CD4-positive, alpha-beta T cell treated with Interleukin-10 for 1 hour (primary cell): ENCODE measurements at regions not wholly inside any gene's neighbourhood (a gene's known extent, or its start where the extent isn't known, plus 50 kb on each side); places are given as distances from the start of the nearest gene placed in this dataset.
"Not testable (repeated sequence)": the region's sequence is repeated elsewhere in the genome, so short reads cannot be mapped to it uniquely, and the experiment has no call there.

Experiments used
- DNase-seq: peaks from one replicate; pipeline ENCODE4 v3.0.0-alpha.2; 2020

- no peak for DNase-seq
These were observed 195.5 kb downstream of the CDCA7 start for GRCh38 chr2:173550143-173550542.

- no peak for DNase-seq
These were observed 197.9 kb downstream of the CDCA7 start for GRCh38 chr2:173552531-173552930.

DNA sequence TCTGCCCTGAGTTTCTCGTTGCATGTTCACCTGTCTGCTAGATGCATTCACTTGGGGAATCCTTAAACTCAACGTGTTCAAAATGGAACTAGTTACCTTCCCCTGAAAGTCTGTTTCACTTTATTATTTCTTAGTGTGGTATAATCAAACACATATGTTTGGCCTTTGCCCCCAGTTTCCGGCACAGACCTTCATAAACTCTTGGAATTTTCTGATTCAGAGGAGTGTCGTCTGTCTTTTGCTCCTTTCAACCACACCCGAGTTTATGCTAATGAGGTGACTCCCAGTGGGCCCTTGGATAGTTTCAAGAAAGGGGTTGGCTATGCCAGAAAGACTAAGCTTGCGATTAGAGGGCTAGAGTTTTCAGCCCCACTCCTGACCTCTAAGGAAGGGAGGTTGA lies 198.9 kb downstream of the CDCA7 start:
- DNase-seq, result no peak

GRCh38 chr2:173555833-173556232 lies 201.2 kb downstream of the CDCA7 start:
- no peak for DNase-seq

- DNase-seq, result no peak
These were observed 202.1 kb downstream of the CDCA7 start for GRCh38 chr2:173556816-173557215.

DNA sequence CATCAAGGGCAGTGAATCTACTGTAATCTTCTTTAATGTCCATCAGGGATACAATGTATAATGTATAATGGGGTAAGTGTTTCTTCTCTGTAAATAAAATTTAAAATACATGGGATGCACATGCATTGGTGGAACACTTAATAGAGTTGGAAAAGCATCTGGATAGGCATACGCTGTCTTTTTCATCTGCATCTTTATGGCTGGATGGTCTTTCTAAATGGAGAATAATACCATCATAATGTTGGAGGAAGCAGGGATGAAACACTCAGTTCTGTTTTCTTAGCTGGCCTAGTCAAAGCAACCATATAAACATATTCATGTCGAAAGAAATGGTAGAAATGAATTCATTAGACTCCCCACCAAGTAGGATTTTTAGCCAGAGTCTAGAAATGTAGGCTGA lies 202.8 kb downstream of the CDCA7 start:
- DNase-seq, result no peak

- no peak for DNase-seq
These were observed 212.8 kb downstream of the CDCA7 start for GRCh38 chr2:173567493-173567892.

- DNase-seq, result no peak
These were observed 213.4 kb downstream of the CDCA7 start for GRCh38 chr2:173568054-173568453.

- DNase-seq, result no peak
These were observed 216.5 kb downstream of the CDCA7 start for GRCh38 chr2:173571021-173571821.

GRCh38 chr2:173571887-173572680 lies 217.4 kb downstream of the CDCA7 start:
- no peak for DNase-seq

DNA sequence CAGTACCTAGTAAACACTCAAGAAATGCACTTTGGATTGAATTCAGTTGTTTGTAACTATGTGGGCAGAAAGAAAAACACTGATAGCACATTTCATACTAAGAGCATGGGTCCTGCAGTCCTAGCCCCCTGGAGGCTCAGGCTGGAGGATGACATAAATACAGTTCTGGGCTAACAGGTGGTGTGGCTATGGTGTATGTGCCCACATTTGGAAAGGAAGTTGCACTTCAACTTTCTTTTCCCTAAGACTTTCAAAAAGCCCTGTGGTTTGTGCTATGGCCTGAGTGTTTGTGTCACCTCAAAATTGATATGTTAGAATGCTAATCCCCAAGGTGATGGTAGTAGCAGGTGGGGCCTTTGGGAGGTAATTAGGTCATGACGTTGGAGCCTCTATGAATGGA lies 218.2 kb downstream of the CDCA7 start:
- no peak for DNase-seq

DNA sequence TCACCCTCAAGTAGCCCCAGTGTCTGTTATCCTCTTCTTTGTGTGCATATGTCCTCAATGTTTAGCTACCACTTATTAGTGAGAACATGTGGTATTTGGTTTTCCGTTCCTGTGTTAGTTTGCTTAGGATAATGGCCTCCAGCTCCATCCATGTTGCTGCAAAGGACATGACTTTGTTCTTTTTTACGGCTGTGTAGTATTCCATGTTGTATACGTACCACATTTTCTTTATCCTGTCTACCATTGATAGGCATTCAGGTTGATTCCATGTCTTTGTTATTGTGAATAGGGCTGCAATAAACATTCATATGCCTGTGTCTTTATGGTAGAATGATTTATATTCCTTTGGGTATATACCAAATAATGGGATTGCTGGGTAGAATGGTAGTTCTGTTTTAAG lies 219.1 kb downstream of the CDCA7 start:
- DNase-seq, result not testable (repeated sequence)

- DNase-seq, result no peak
These were observed 219.8 kb downstream of the CDCA7 start for GRCh38 chr2:173574324-173575112.

DNA sequence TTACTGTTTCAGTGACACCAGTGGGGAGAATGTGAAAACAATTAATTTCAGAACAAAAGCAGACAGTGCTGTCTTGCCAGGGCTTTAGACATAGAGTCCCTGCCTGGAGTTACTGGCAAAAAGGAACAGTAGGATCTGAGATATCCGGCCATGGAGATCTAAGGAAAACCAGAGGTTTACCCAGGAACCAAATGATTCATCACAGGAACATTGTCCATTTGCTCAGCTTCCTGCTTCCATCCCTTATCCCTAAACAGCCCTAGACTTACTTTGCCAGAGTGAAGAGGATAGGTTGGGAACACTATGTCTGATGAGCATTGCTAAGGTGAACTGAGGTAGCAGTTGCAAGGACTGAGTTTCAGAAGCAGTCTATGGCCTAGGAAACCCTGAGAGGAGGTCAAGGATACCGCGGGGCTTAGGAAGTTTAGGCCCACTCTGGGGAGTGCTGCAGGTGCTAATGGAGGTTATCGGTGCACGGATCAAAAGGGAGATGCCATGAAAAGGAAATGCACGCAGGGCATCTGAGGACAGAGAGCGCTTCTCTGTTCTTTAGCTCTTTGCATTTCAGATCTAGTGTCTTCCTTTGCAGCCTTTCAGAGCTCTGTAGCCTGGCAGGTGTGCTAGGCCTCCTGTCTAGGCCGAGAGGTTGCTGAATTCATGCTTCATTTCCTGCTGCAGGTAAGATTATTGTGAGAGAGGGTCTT lies 223.9 kb downstream of the CDCA7 start:
- DNase-seq, result no peak

DNA sequence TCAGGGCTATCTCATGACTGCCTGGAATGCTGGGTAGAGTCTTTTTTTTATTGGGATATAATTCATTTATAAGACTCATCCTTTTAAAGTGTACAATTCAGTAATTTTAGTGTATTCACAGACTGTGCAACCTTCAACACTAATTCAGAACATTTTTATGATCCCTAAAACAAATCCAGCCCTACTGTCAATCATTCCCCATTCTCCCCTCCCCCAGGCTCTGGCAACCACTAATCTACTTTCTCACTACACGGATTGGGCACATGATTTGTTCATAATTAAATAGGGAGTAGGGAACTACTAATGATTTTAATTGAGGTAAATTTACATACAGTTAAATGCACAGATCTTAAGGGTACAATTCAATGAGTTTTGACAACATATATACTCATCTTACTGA lies 225.7 kb downstream of the CDCA7 start:
- DNase-seq, result no peak

DNA sequence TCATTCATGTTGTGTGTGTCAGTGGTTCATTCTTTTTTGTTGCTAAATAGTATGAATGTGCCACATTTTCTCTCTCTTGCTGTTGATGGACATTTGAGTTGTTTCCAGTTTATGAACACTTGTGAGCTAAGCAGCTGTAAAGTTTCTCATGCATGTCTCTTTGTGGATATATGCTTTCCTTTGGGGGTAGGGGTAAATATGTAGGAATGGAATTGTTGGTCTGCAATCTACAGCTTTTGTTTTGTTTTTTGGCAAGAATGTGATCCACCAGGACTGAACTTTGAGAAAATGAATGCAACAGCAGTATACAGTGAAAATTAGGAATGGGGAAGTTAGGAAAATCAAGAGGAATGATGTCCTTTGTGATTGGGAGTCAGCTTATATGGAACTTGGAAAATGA lies 226.3 kb downstream of the CDCA7 start:
- no peak for DNase-seq

DNA sequence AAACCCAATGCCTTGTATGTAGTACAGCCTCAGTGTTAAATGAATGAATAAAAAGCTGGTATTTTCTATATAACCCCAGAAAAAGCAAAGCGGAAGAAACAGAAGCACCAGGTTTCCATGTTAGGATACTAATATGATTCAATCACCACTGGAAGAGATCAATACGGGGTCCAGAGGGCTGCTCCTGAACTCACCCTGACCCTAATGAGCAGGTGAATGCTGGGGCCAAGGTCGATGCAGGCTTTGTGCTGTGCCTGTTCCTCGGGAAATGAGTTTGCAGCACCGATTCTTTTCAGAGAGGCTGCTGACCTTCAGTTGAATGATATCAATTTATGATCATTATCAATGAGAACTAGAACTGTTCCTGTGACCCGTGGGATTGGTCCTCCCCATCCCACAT lies 228.5 kb downstream of the CDCA7 start:
- no peak for DNase-seq

GRCh38 chr2:173584000-173584399 lies 229.3 kb downstream of the CDCA7 start:
- DNase-seq, result no peak

DNA sequence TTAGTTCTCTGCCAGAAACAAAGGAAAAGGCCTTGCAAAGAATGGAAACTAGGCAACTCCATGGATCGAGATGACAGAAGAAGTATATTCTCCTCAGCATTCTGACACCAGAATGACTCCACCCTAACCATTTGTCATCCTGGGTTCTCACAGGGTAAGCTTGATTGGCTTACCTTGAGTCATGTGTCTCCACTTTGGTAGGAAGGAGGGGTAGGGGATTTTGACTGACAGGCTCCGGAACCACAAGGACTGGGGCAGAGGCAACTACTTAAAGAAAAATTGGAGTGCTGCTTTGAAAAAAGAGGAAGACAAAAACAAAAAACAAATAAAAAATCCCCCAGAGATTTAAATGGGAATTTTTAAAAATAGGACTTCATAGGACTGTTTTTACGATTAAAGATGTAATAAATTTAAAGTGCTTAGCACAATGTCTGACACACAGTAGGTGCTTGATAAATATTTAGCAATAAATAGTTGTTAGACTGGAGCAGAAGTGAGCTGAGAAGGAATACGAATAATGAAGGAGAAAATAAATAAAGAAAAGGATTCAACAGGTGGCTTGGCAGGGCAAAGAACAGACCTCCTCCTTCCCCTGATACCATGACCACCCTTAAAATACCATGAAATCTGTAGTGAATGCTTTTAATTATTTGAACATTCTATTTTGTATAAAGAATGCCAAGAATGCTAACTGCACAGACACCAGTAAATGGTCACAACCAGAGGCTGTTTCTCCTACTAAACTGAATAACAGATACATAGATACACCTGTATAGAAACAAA lies 230.2 kb downstream of the CDCA7 start:
- no peak for DNase-seq

DNA sequence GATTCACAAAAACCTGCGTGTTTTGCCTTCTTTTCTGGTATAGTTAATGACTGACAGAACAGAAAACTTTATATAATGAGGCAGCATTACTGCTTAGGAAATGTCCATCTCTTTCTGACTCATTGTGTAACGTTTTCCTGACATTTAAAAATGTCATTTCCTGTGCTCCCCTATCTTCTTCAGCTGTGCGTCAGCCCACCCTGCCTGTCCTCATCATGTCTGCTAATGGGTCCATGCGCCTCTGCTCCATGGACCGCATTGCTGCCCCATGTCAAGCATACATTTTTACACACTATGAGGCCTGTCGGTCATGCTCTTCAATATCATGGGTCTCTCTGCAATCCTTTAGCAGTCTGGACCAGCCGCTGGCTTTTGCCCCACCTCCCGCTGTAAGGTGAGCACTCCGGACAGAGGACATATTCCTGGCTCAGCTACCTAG lies 234.3 kb downstream of the CDCA7 start:
- no peak for DNase-seq

DNA sequence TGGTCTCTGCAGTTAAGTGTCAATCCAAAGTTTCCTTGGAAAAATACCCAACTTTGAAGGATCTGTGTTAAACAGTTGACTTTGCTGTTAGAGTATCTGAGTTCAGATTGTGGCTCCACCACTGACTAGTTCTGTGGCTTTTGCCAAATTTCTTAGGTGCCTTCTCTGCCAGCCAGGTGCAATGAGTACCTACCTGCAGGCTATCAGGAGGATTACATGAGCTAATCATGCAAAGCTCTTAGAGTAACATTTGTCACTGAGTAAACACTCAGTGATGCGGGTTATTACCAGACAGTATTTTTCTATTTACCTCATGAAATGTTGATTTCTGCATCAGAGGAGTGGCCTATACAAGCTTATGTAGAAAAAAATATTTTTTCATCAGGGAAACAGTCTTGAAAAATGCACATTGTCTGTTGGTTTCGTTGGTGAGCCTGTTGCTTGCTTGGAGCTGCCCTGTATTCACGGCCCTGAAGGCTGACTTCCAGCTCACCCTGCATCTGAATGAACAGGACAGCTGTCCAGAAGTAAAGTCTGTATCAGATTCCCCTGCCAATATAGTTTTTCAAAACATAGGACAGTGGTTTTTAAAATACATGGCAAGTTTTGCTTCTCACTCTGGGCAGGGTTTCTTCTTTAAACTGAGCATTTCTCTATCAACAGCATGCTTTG lies 235.1 kb downstream of the CDCA7 start:
- no peak for DNase-seq
